H1 (cell line): ENCODE measurements at regions not wholly inside any gene's neighbourhood (a gene's known extent, or its start where the extent isn't known, plus 50 kb on each side); places are given as distances from the start of the nearest gene placed in this dataset.

Experiments used
- CTCF ChIA-PET: fragments of 300-600 bp; sonication (Branson Sonifier 250); formaldehyde crosslinking; loops from one replicate; lab custom pipeline; 2021; ENCODE audit not compliant: partially characterized antibody; lab: Charles Lee
- POLR2A ChIA-PET: fragments of 300-600 bp; sonication (Branson Sonifier 250); formaldehyde crosslinking; loops from one replicate; lab custom pipeline; 2021; ENCODE audit warnings: inconsistent platforms; ENCODE audit not compliant: partially characterized antibody; lab: Charles Lee
- DNase-seq, 2 experiments: peaks; one replicate each; pipeline versions ENCODE4 v3.0.0 to v3.0.0-alpha.2; 2010 to 2022; ENCODE audit warnings: low spot score in 2 of 2, low read depth in 1 of 2, mixed read lengths in 1 of 2
- FAIRE-seq: peaks from 2 replicates; lab custom pipeline; 2011; peaks lifted over from hg19 to GRCh38; lab: Jason Lieb, UNC
- H2AFZ ChIP-seq: 2 replicates; pipeline ENCODE4 v1.8.1; 2012; ENCODE audit warnings: low read length, inconsistent platforms
- H2AK5ac ChIP-seq: 2 replicates; pipeline ENCODE4 v1.6.1; 2013; ENCODE audit warnings: low read depth, low read length
- H2BK120ac ChIP-seq: replicated peaks from 2 replicates; pipeline ENCODE3; 2013; ENCODE audit warnings: low read depth, low read length, inconsistent platforms
- H2BK12ac ChIP-seq: 2 replicates; pipeline ENCODE4 v1.6.1; 2013; ENCODE audit warnings: low read depth, low read length
- H2BK15ac ChIP-seq: 2 replicates; pipeline ENCODE4 v1.6.1; 2013; ENCODE audit warnings: low read length
- H2BK20ac ChIP-seq: 2 replicates; pipeline ENCODE4 v1.6.1; 2013; ENCODE audit warnings: low read length
- H2BK5ac ChIP-seq: 2 replicates; pipeline ENCODE4 v1.6.1; 2013; ENCODE audit warnings: low read depth, low read length
- H3K14ac ChIP-seq: 2 replicates; pipeline ENCODE4 v1.6.1; 2013; ENCODE audit warnings: inconsistent platforms; ENCODE audit not compliant: insufficient read length
- H3K18ac ChIP-seq: 2 replicates; pipeline ENCODE4 v1.6.1; 2013; ENCODE audit warnings: low read length; ENCODE audit errors: extremely low read depth
- H3K23ac ChIP-seq: 2 replicates; pipeline ENCODE4 v1.6.1; 2013; ENCODE audit warnings: inconsistent platforms; ENCODE audit not compliant: insufficient read length
- H3K23me2 ChIP-seq: 2 replicates; pipeline ENCODE4 v1.6.1; 2013; ENCODE audit warnings: low read depth, low read length
- H3K27ac ChIP-seq: 2 replicates; pipeline ENCODE4 v1.6.1; 2011; ENCODE audit warnings: low read depth, low read length, inconsistent platforms
- H3K27me3 ChIP-seq, 4 experiments: replicated peaks in 1 of 4; 1 replicate in 1 of 4; 2 replicates in 3 of 4; pipeline versions ENCODE4 v1.6.1 to v1.8.1; 2011 to 2013; ENCODE audit warnings: low read length in 3 of 4, mild to moderate bottlenecking in 3 of 4, inconsistent platforms in 2 of 4, mixed read lengths in 2 of 4, moderate library complexity in 1 of 4; ENCODE audit not compliant: control insufficient read depth in 3 of 4, insufficient read depth in 3 of 4; ENCODE audit errors: extremely low read depth in 1 of 4
- H3K36me3 ChIP-seq, 4 experiments: 2 replicates each; pipeline versions ENCODE4 v1.6.1 to v1.8.1; 2011 to 2013; ENCODE audit warnings: mild to moderate bottlenecking in 4 of 4, low read length in 3 of 4, moderate library complexity in 2 of 4, control low read depth in 1 of 4, inconsistent platforms in 1 of 4; ENCODE audit not compliant: insufficient read depth in 4 of 4, control insufficient read depth in 2 of 4
- H3K4ac ChIP-seq: replicated peaks from 2 replicates; pipeline ENCODE3; 2013; ENCODE audit warnings: low read length, low read depth, mixed read lengths, inconsistent platforms; ENCODE audit not compliant: insufficient read length
- H3K4me1 ChIP-seq, 4 experiments: replicated peaks in 1 of 4; 1 replicate in 1 of 4; 2 replicates in 3 of 4; pipeline versions ENCODE4 v1.6.1 to v1.8.1; 2011 to 2013; ENCODE audit warnings: low read length in 3 of 4, inconsistent platforms in 2 of 4, mixed read lengths in 1 of 4; ENCODE audit not compliant: insufficient read depth in 4 of 4, control insufficient read depth in 3 of 4
- H3K4me2 ChIP-seq, 2 experiments: 2 replicates each; pipeline versions ENCODE4 v1.6.1 to v1.8.1; 2011 to 2013; ENCODE audit warnings: low read depth in 2 of 2, low read length in 2 of 2, control low read depth in 1 of 2, inconsistent platforms in 1 of 2, mild to moderate bottlenecking in 1 of 2; ENCODE audit not compliant: insufficient read depth in 1 of 2
- H3K4me3 ChIP-seq, 4 experiments: fragments of 200-600, 300-600 bp in 1 of 4; sonication (generic), shearing (Covaris generic), sonication (Bioruptor Twin) in 1 of 4; 2 replicates each; pipeline versions ENCODE4 v1.5.1 to v1.8.1; 2011 to 2016; ENCODE audit warnings: low read length in 4 of 4, low read depth in 3 of 4, control low read depth in 2 of 4, inconsistent platforms in 2 of 4, mild to moderate bottlenecking in 2 of 4, mixed read lengths in 1 of 4, moderate library complexity in 1 of 4; ENCODE audit not compliant: insufficient read depth in 2 of 4; ENCODE audit errors: extremely low read depth in 1 of 4
- H3K56ac ChIP-seq: replicated peaks from 2 replicates; pipeline ENCODE3; 2013; ENCODE audit warnings: low read depth, mild to moderate bottlenecking, mixed read lengths, low read length, inconsistent platforms; ENCODE audit not compliant: insufficient read length
- H3K79me1 ChIP-seq: 2 replicates; pipeline ENCODE4 v1.6.1; 2013; ENCODE audit warnings: low read depth, low read length, control low read depth
- H3K79me2 ChIP-seq, 2 experiments: 2 replicates each; pipeline versions ENCODE4 v1.6.1 to v1.8.1; 2012 to 2013; ENCODE audit warnings: low read length in 2 of 2, mild to moderate bottlenecking in 2 of 2, inconsistent platforms in 1 of 2; ENCODE audit not compliant: insufficient read depth in 2 of 2, control insufficient read depth in 1 of 2
- H3K9ac ChIP-seq, 4 experiments: replicated peaks in 1 of 4; 1 replicate in 1 of 4; 2 replicates in 3 of 4; pipeline versions ENCODE4 v1.6.1 to v1.8.1; 2011 to 2013; ENCODE audit warnings: low read depth in 3 of 4, low read length in 3 of 4, control low read depth in 2 of 4, mild to moderate bottlenecking in 2 of 4, moderate library complexity in 2 of 4, inconsistent platforms in 1 of 4; ENCODE audit errors: extremely low read depth in 1 of 4
- H3K9me3 ChIP-seq, 2 experiments: 2 replicates each; pipeline versions ENCODE4 v1.6.1 to v1.8.1; 2012 to 2013; ENCODE audit warnings: mild to moderate bottlenecking in 2 of 2, moderate library complexity in 2 of 2, control low read depth in 1 of 2, inconsistent platforms in 1 of 2, low read depth in 1 of 2, low read length in 1 of 2, mixed read lengths in 1 of 2; ENCODE audit not compliant: insufficient read depth in 2 of 2
- H4K20me1 ChIP-seq, 2 experiments: replicated peaks in 1 of 2; 2 replicates each; pipeline versions ENCODE3 to v1.8.1; 2011 to 2013; ENCODE audit warnings: inconsistent platforms in 2 of 2, low read length in 2 of 2, mild to moderate bottlenecking in 1 of 2; ENCODE audit not compliant: insufficient read depth in 2 of 2, control insufficient read depth in 1 of 2
- H4K5ac ChIP-seq: 2 replicates; pipeline ENCODE4 v1.6.1; 2013; ENCODE audit warnings: low read length, low read depth, mixed read lengths, inconsistent platforms; ENCODE audit not compliant: insufficient read length
- H4K8ac ChIP-seq: 2 replicates; pipeline ENCODE4 v1.8.0; 2013; ENCODE audit warnings: mild to moderate bottlenecking, moderate library complexity, low read length, inconsistent platforms; ENCODE audit not compliant: insufficient read depth; ENCODE audit errors: extremely low read depth
- H4K91ac ChIP-seq: replicated peaks from 2 replicates; pipeline ENCODE3; 2013; ENCODE audit warnings: low read length, mixed read lengths, inconsistent platforms; ENCODE audit not compliant: insufficient read length
- BACH1 ChIP-seq: IDR thresholded peaks from 2 replicates; pipeline ENCODE4 v1.6.1; 2012; ENCODE audit warnings: low read length, improper control_type of control experiment
- CBX8 ChIP-seq: fragments of 300-800, 300-1000 bp; sonication (generic); IDR thresholded peaks from 2 replicates; pipeline ENCODE4 v1.7.1; 2016; ENCODE audit warnings: low read depth, low read length, borderline replicate concordance
- CREB1 ChIP-seq: IDR thresholded peaks from 2 replicates; pipeline ENCODE4 v1.6.1; 2012; ENCODE audit warnings: inconsistent platforms
- CTCF ChIP-seq, 3 experiments: IDR thresholded peaks; 1 replicate in 2 of 3; 2 replicates in 1 of 3; pipeline versions ENCODE4 v1.5.1 to v1.6.1; 2011; ENCODE audit warnings: low read length in 3 of 3, mild to moderate bottlenecking in 3 of 3, inconsistent platforms in 2 of 3, low read depth in 1 of 3, moderate library complexity in 1 of 3; ENCODE audit not compliant: insufficient read depth in 1 of 3; ENCODE audit errors: control extremely low read depth in 1 of 3
- EP300 ChIP-seq, 2 experiments: IDR thresholded peaks; 1 replicate in 1 of 2; 2 replicates in 1 of 2; pipeline ENCODE4 v1.6.1; 2011 to 2012; ENCODE audit warnings: low read depth in 2 of 2, low read length in 2 of 2, mild to moderate bottlenecking in 2 of 2, borderline replicate concordance in 1 of 2, inconsistent platforms in 1 of 2, moderate library complexity in 1 of 2
- FOSL1 ChIP-seq: IDR thresholded peaks from 2 replicates; pipeline ENCODE4 v1.6.1; 2011; ENCODE audit warnings: mild to moderate bottlenecking, low read depth, low read length, moderate library complexity; ENCODE audit not compliant: insufficient read depth
- HDAC6 ChIP-seq: IDR thresholded peaks from one replicate; pipeline ENCODE4 v1.7.1; 2012; ENCODE audit warnings: low read depth, mild to moderate bottlenecking, inconsistent platforms, low read length, moderate library complexity
- JUN ChIP-seq: IDR thresholded peaks from 2 replicates; pipeline ENCODE4 v1.6.1; 2011; ENCODE audit warnings: low read depth, mild to moderate bottlenecking, improper control_type of control experiment, low read length
- JUND ChIP-seq: IDR thresholded peaks from 2 replicates; pipeline ENCODE4 v1.6.1; 2011; ENCODE audit warnings: mild to moderate bottlenecking, improper control_type of control experiment, low read length
- RAD21 ChIP-seq, 2 experiments: IDR thresholded peaks in 1 of 2; conservative IDR thresholded peaks in 1 of 2; 2 replicates each; pipeline ENCODE4 v1.6.1; 2011; ENCODE audit warnings: low read depth in 2 of 2, low read length in 2 of 2, improper control_type of control experiment in 1 of 2, inconsistent platforms in 1 of 2, mild to moderate bottlenecking in 1 of 2, moderate library complexity in 1 of 2
- RFX5 ChIP-seq: IDR thresholded peaks from 2 replicates; pipeline ENCODE4 v1.6.1; 2011; ENCODE audit warnings: low read depth, low read length, improper control_type of control experiment, borderline replicate concordance
- SP2 ChIP-seq: IDR thresholded peaks from 2 replicates; pipeline ENCODE4 v1.6.1; 2012; ENCODE audit warnings: mild to moderate bottlenecking, low read length, inconsistent platforms
- TCF12 ChIP-seq: IDR thresholded peaks from 2 replicates; pipeline ENCODE4 v1.6.1; 2011; ENCODE audit warnings: low read depth, mild to moderate bottlenecking, low read length
- YY1 ChIP-seq: IDR thresholded peaks from 2 replicates; pipeline ENCODE4 v1.6.1; 2011; ENCODE audit warnings: low read depth, mild to moderate bottlenecking, low read length

- FAIRE-seq (no peak), DNase-seq (no peak)
- Histone ChIP-seq H2AFZ (no peak overlapping the region), H4K91ac (no peak overlapping the region), H3K4ac (no peak overlapping the region), H2BK15ac (no peak overlapping the region), H3K14ac (no peak overlapping the region), H3K9me3 (no peaks in the 10 kb centered on the region), H2BK12ac (no peak overlapping the region), H4K8ac (no peak overlapping the region), H3K79me2 (no peaks in the 10 kb centered on the region), H4K20me1 (no peaks in the 10 kb centered on the region), H3K27ac (no peak overlapping the region), H2BK20ac (no peak overlapping the region), H3K4me1 (no peaks in the 10 kb centered on the region), H3K27me3 (no peaks in the 10 kb centered on the region), H2BK5ac (no peak overlapping the region), H4K5ac (no peak overlapping the region), H3K4me2 (no peak overlapping the region), H3K56ac (no peak overlapping the region), H3K23me2 (no peaks in the 10 kb centered on the region), H3K4me3 (no peak overlapping the region), H3K18ac (no peak overlapping the region), H2AK5ac (no peak overlapping the region), H3K36me3 (no peaks in the 10 kb centered on the region), H3K9ac (no peak overlapping the region), H2BK120ac (no peak overlapping the region), H3K79me1 (no peaks in the 10 kb centered on the region), H3K23ac (no peak overlapping the region)
- POLR2A ChIA-PET = no interaction called here
- CTCF ChIA-PET = interaction anchor here (1.0 to 2.6 kb wide), 2 partner anchors 8 to 21 kb away, joined by 3 to 5 read pairs; no protein-coding TSS in a partner anchor
- TF ChIP-seq CREB1 (no peak), HDAC6 (no peak), RAD21 (IDR thresholded peaks at IDR 0.05 in 1 of 2, conservative IDR thresholded peaks at IDR 0.05 in 1 of 2; ENCODE audit: low read depth in 2 of 2, low read length in 2 of 2) (no peak), CTCF (IDR thresholded peaks at IDR 0.05; ENCODE audit: control extremely low read depth in 1 of 3, insufficient read depth in 1 of 3, low read depth in 1 of 3, low read length in 3 of 3) (no peak), YY1 (no peak), RFX5 (no peak), JUND (no peak), FOSL1 (no peak), SP2 (no peak), EP300 (IDR thresholded peaks at IDR 0.05; ENCODE audit: borderline replicate concordance in 1 of 2, low read depth in 2 of 2, low read length in 2 of 2) (no peak), TCF12 (no peak), JUN (no peak), BACH1 (no peak), CBX8 (no peak)
Observed at GRCh38 chr2:53150146-53150545, 617.5 kb upstream of the CHAC2 start.
